GM12878 (cell line): ENCODE measurements at regions not wholly inside any gene's neighbourhood (a gene's known extent, or its start where the extent isn't known, plus 50 kb on each side); places are given as distances from the start of the nearest gene placed in this dataset.
"Not testable (repeated sequence)": the region's sequence is repeated elsewhere in the genome, so short reads cannot be mapped to it uniquely, and the experiment has no call there.

ENCODE experiments used
- BRCA1 ChIP-seq: IDR thresholded peaks from 2 replicates; pipeline ENCODE4 v1.6.1; 2011; ENCODE audit warnings: low read depth, low read length, improper control_type of control experiment
- EGR1 ChIP-seq, 2 experiments: IDR thresholded peaks; 1 replicate in 1 of 2; 2 replicates in 1 of 2; pipeline ENCODE4 v1.6.1; 2011 to 2012; ENCODE audit warnings: low read depth in 2 of 2, low read length in 2 of 2, borderline replicate concordance in 1 of 2, mild to moderate bottlenecking in 1 of 2, moderate library complexity in 1 of 2
- EZH2 ChIP-seq: IDR thresholded peaks from 2 replicates; pipeline ENCODE4 v1.6.1; 2012; ENCODE audit warnings: low read depth, mild to moderate bottlenecking, control low read depth, inconsistent platforms, low read length, borderline replicate concordance; ENCODE audit not compliant: control insufficient read depth
- POLR2A ChIP-seq: IDR thresholded peaks from 2 replicates; pipeline ENCODE4 v1.6.1; 2011; ENCODE audit warnings: low read depth, mild to moderate bottlenecking, low read length
- POLR2AphosphoS2 ChIP-seq: IDR thresholded peaks from 2 replicates; pipeline ENCODE4 v1.6.1; 2011; ENCODE audit warnings: low read depth, mild to moderate bottlenecking, low read length, improper control_type of control experiment, moderate library complexity
- SIN3A ChIP-seq: IDR thresholded peaks from 2 replicates; pipeline ENCODE4 v1.6.1; 2012; ENCODE audit warnings: low read depth, low read length, improper control_type of control experiment
- SMC3 ChIP-seq: IDR thresholded peaks from 2 replicates; pipeline ENCODE4 v1.6.1; 2011; ENCODE audit warnings: low read length, improper control_type of control experiment, borderline replicate concordance
- TAF1 ChIP-seq: IDR thresholded peaks from 2 replicates; pipeline ENCODE4 v1.6.1; 2011; ENCODE audit warnings: mild to moderate bottlenecking, low read depth, low read length, borderline replicate concordance
- TF ChIP-seq, protein P1 (sequence below): IDR thresholded peaks from 2 replicates; pipeline ENCODE4 v1.6.1; 2011; ENCODE audit warnings: mild to moderate bottlenecking, low read depth, low read length, moderate library complexity; ENCODE audit not compliant: insufficient replicate concordance
- TF ChIP-seq, protein P2 (sequence below): fragments of 450-650 bp; IDR thresholded peaks from 2 replicates; pipeline ENCODE4 v1.6.1; 2017; ENCODE audit warnings: antibody characterized with exemption, mild to moderate bottlenecking, moderate library complexity
- TF ChIP-seq, protein P3 (sequence below), 3 experiments: IDR thresholded peaks in 2 of 3; conservative IDR thresholded peaks in 1 of 3; 2 replicates each; pipeline ENCODE4 v1.5.1; 2011; ENCODE audit warnings: low read depth in 3 of 3, low read length in 3 of 3, mild to moderate bottlenecking in 3 of 3, control low read depth in 2 of 3, moderate library complexity in 2 of 3, inconsistent platforms in 1 of 3, mixed read lengths in 1 of 3; ENCODE audit not compliant: control insufficient read depth in 2 of 3, insufficient read depth in 1 of 3; ENCODE audit errors: extremely low read depth in 1 of 3
- TF ChIP-seq, protein P4 (sequence below): IDR thresholded peaks from 2 replicates; pipeline ENCODE4 v1.6.1; 2012; ENCODE audit warnings: low read length, inconsistent platforms

DNA sequence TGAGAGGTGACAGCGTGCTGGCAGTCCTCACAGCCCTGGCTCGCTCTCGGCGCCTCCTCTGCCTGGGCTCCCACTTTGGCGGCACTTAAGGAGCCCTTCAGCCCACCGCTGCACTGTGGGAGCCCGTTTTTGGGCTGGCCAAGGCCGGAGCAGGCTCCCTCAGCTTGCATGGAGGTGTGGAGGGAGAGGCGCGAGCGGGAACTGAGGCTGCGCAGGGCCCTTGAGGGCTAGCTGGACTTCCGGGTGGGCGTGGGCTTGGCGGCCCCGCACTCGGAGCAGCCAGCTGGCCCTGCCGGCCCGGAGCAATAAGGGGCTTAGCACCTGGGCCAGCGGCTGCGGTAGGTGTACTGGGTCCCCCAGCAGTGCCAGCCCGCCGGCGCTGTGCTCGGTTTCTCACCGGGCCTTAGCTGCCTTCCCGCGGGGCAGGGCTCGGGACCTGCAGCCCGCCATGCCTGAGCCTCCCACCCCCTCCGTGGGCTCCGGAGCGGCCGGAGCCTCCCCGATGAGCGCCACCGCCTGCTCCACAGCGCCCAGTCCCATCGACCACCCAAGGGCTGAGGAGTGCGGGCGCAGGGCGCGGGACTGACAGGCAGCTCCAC, 401.6 kb upstream of the LMO3 start:
- TF ChIP-seq, protein P1, sequence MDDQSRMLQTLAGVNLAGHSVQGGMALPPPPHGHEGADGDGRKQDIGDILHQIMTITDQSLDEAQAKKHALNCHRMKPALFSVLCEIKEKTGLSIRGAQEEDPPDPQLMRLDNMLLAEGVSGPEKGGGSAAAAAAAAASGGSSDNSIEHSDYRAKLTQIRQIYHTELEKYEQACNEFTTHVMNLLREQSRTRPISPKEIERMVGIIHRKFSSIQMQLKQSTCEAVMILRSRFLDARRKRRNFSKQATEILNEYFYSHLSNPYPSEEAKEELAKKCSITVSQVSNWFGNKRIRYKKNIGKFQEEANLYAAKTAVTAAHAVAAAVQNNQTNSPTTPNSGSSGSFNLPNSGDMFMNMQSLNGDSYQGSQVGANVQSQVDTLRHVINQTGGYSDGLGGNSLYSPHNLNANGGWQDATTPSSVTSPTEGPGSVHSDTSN, result not testable (repeated sequence)
- TF ChIP-seq, protein P2, sequence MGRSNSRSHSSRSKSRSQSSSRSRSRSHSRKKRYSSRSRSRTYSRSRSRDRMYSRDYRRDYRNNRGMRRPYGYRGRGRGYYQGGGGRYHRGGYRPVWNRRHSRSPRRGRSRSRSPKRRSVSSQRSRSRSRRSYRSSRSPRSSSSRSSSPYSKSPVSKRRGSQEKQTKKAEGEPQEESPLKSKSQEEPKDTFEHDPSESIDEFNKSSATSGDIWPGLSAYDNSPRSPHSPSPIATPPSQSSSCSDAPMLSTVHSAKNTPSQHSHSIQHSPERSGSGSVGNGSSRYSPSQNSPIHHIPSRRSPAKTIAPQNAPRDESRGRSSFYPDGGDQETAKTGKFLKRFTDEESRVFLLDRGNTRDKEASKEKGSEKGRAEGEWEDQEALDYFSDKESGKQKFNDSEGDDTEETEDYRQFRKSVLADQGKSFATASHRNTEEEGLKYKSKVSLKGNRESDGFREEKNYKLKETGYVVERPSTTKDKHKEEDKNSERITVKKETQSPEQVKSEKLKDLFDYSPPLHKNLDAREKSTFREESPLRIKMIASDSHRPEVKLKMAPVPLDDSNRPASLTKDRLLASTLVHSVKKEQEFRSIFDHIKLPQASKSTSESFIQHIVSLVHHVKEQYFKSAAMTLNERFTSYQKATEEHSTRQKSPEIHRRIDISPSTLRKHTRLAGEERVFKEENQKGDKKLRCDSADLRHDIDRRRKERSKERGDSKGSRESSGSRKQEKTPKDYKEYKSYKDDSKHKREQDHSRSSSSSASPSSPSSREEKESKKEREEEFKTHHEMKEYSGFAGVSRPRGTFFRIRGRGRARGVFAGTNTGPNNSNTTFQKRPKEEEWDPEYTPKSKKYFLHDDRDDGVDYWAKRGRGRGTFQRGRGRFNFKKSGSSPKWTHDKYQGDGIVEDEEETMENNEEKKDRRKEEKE, result not testable (repeated sequence)
- TF ChIP-seq, protein P3, sequence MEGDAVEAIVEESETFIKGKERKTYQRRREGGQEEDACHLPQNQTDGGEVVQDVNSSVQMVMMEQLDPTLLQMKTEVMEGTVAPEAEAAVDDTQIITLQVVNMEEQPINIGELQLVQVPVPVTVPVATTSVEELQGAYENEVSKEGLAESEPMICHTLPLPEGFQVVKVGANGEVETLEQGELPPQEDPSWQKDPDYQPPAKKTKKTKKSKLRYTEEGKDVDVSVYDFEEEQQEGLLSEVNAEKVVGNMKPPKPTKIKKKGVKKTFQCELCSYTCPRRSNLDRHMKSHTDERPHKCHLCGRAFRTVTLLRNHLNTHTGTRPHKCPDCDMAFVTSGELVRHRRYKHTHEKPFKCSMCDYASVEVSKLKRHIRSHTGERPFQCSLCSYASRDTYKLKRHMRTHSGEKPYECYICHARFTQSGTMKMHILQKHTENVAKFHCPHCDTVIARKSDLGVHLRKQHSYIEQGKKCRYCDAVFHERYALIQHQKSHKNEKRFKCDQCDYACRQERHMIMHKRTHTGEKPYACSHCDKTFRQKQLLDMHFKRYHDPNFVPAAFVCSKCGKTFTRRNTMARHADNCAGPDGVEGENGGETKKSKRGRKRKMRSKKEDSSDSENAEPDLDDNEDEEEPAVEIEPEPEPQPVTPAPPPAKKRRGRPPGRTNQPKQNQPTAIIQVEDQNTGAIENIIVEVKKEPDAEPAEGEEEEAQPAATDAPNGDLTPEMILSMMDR (IDR thresholded peaks at IDR 0.05 in 2 of 3, conservative IDR thresholded peaks at IDR 0.05 in 1 of 3; ENCODE audit: control insufficient read depth in 2 of 3, extremely low read depth in 1 of 3, insufficient read depth in 1 of 3, low read depth in 3 of 3, low read length in 3 of 3), result not testable (repeated sequence)
- TF ChIP-seq, protein P4, sequence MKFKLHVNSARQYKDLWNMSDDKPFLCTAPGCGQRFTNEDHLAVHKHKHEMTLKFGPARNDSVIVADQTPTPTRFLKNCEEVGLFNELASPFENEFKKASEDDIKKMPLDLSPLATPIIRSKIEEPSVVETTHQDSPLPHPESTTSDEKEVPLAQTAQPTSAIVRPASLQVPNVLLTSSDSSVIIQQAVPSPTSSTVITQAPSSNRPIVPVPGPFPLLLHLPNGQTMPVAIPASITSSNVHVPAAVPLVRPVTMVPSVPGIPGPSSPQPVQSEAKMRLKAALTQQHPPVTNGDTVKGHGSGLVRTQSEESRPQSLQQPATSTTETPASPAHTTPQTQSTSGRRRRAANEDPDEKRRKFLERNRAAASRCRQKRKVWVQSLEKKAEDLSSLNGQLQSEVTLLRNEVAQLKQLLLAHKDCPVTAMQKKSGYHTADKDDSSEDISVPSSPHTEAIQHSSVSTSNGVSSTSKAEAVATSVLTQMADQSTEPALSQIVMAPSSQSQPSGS, result not testable (repeated sequence)
- TF ChIP-seq EZH2; BRCA1; EGR1 (IDR thresholded peaks at IDR 0.05; ENCODE audit: borderline replicate concordance in 1 of 2, low read depth in 2 of 2, low read length in 2 of 2); POLR2AphosphoS2; TAF1; POLR2A; SIN3A; SMC3: not testable (repeated sequence)
